HepG2 (cell line): ENCODE measurements at regions not wholly inside any gene's neighbourhood (a gene's known extent, or its start where the extent isn't known, plus 50 kb on each side); places are given as distances from the start of the nearest gene placed in this dataset.
"Not testable (repeated sequence)": the region's sequence is repeated elsewhere in the genome, so short reads cannot be mapped to it uniquely, and the experiment has no call there.

ENCODE experiments used
- ATAC-seq: fragments of 200-7000 bp; cut with Tn5 transposase; 3 replicates; pipeline ENCODE4 v1.9.1; 2020; ENCODE audit warnings: mild to moderate bottlenecking, moderate library complexity
- BruUV-seq: library from RNA; stranded (reverse); fragments of 400-500 nt; replicated peaks from 2 replicates; lab custom pipeline; 2021; lab: Mats Ljungman, UMichigan
- CTCF ChIA-PET: fragments of 300-600 bp; formaldehyde crosslinking; extraction: SDS; loops from one replicate; lab custom pipeline; 2021; ENCODE audit warnings: low total read pairs, inconsistent platforms, low intra/inter-chr PET ratio; lab: Yijun Ruan, JAX
- POLR2A ChIA-PET: fragments of 350-600 bp; sonication (Branson Sonifier 250); formaldehyde crosslinking; loops from one replicate; lab custom pipeline; 2020; ENCODE audit warnings: antibody characterized with exemption, inconsistent platforms; lab: Yijun Ruan, JAX
- DNase-seq: peaks from one replicate; pipeline ENCODE4 v3.0.0-alpha.2; 2015; ENCODE audit warnings: low spot score
- FAIRE-seq: peaks from 3 replicates; lab custom pipeline; 2011; peaks lifted over from hg19 to GRCh38; lab: Jason Lieb, UNC
- H2AFZ ChIP-seq: one replicate; pipeline ENCODE4 v1.6.1; 2011; ENCODE audit warnings: low read length, inconsistent platforms
- H3K27ac ChIP-seq: fragments of 300-600 bp; 3 replicates; pipeline ENCODE4 v1.8.0; 2011; ENCODE audit warnings: mixed run types, mild to moderate bottlenecking, mixed read lengths, low read length, inconsistent platforms; ENCODE audit not compliant: insufficient read depth; ENCODE audit errors: extremely low read length
- H3K27me3 ChIP-seq, 2 experiments: fragments of 200-600 bp in 1 of 2; 2 replicates in 1 of 2; 3 replicates in 1 of 2; pipeline versions ENCODE4 v1.6.0 to v1.8.0; 2011; ENCODE audit warnings: low read length in 2 of 2, mild to moderate bottlenecking in 2 of 2, moderate library complexity in 2 of 2, inconsistent platforms in 1 of 2; ENCODE audit not compliant: insufficient read depth in 2 of 2, control insufficient read depth in 1 of 2
- H3K36me3 ChIP-seq, 2 experiments: fragments of 200-600 bp in 1 of 2; replicated peaks in 1 of 2; 2 replicates in 1 of 2; 3 replicates in 1 of 2; pipeline versions ENCODE4 v1.5.1 to v1.8.0; 2011; ENCODE audit warnings: low read length in 2 of 2, inconsistent platforms in 1 of 2; ENCODE audit not compliant: insufficient read depth in 2 of 2, control insufficient read depth in 1 of 2
- H3K4me1 ChIP-seq: 2 replicates; pipeline ENCODE4 v1.5.1; 2012; ENCODE audit warnings: low read length, inconsistent platforms; ENCODE audit not compliant: insufficient read depth
- H3K4me2 ChIP-seq: 2 replicates; pipeline ENCODE4 v1.6.0; 2011; ENCODE audit warnings: low read depth, low read length, inconsistent platforms
- H3K4me3 ChIP-seq, 3 experiments: fragments of 200-600 bp in 1 of 3; sonication (generic), shearing (Covaris generic) in 1 of 3; replicated peaks in 1 of 3; 2 replicates each; pipeline ENCODE4 v1.5.1; 2011 to 2016; ENCODE audit warnings: low read length in 3 of 3, inconsistent platforms in 2 of 3, low read depth in 2 of 3, mild to moderate bottlenecking in 2 of 3, control low read depth in 1 of 3, mixed read lengths in 1 of 3; ENCODE audit not compliant: insufficient read depth in 1 of 3
- H3K79me2 ChIP-seq: one replicate; pipeline ENCODE4 v1.6.1; 2011; ENCODE audit warnings: low read length, inconsistent platforms; ENCODE audit not compliant: insufficient read depth
- H3K9ac ChIP-seq: 2 replicates; pipeline ENCODE4 v1.6.0; 2011; ENCODE audit warnings: mild to moderate bottlenecking, low read depth, low read length, inconsistent platforms; ENCODE audit not compliant: insufficient read depth
- H3K9me3 ChIP-seq: 2 replicates; pipeline ENCODE4 v1.5.1; 2012; ENCODE audit warnings: mild to moderate bottlenecking, low read length
- H4K20me1 ChIP-seq: 2 replicates; pipeline ENCODE4 v1.6.0; 2011; ENCODE audit warnings: inconsistent platforms, mild to moderate bottlenecking, low read length, moderate library complexity; ENCODE audit not compliant: insufficient read depth
- WGBS: methylation state at CpG from one replicate; pipeline ENCODE4 v1.1.6; 2017; ENCODE audit warnings: low lambda C conversion rate; 5-methylcytosine and 5-hydroxymethylcytosine counted together
- in situ Hi-C: cut with HindIII; loops from 2 replicates; pipeline ENCODE4 v1.10.0; 2017; ENCODE audit warnings: low pct_unique_long_range_greater_than_20kb; ENCODE audit not compliant: extremely low pct_ligation_motif_present
- intact Hi-C: fragments of 100-400 bp; cut with micrococcal nuclease; formaldehyde crosslinking; loops from one replicate; pipeline ENCODE4 v1.10.0; 2022; ENCODE audit not compliant: unreplicated experiment

DNA sequence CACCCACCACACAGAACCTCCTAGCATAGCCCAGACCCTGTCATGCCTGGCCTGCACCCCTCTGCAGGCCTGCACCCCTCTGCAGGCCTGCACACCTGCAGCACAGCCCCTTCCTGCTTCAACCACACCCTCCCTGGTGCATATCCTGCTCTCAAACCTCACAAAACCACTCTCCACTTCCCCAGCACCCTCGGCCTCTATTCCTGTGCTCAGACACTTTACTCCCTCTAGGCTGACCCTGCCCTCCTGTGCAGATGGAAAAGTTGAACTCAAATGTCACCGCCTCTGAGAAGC is 292.0 kb downstream of the GOLGA6L6 start:
- POLR2A ChIA-PET, H3K9me3 ChIP-seq, intact Hi-C loops, H3K27me3 ChIP-seq, H2AFZ ChIP-seq, H3K4me2 ChIP-seq, H3K36me3 ChIP-seq, H3K9ac ChIP-seq, H3K27ac ChIP-seq, BruUV-seq, CTCF ChIA-PET, ATAC-seq, DNase-seq, H4K20me1 ChIP-seq, H3K79me2 ChIP-seq, in situ Hi-C loops, FAIRE-seq, H3K4me1 ChIP-seq, H3K4me3 ChIP-seq: not testable (repeated sequence)
- 50% methylated on average over 2 of the region's 2 CpGs for WGBS

DNA sequence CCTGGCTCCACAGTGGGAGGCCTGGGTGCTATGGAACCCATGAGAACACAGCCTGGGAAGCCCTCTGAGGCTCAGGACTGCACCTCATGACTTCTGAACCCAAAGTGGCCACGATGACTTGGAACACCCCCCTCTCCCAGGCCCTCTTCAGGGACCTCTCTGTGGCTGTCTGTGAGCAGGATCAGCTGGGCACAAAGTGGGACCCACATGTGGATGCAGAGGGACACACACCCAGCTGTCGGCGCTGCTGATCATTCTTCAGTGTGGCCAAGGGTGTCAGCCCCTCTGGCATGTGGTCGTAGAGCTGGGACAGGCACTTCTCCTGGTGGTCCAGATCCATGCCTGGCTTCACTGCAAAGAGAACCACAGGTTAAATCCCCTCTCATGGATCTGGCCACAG is 293.2 kb downstream of the GOLGA6L6 start:
- ATAC-seq, H3K27me3 ChIP-seq, POLR2A ChIA-PET, H3K9ac ChIP-seq, H3K4me3 ChIP-seq, H3K36me3 ChIP-seq, H3K27ac ChIP-seq, H3K79me2 ChIP-seq, DNase-seq, in situ Hi-C loops, CTCF ChIA-PET, H3K9me3 ChIP-seq, H3K4me2 ChIP-seq, FAIRE-seq, H2AFZ ChIP-seq, H4K20me1 ChIP-seq, intact Hi-C loops, H3K4me1 ChIP-seq, BruUV-seq: not testable (repeated sequence)
- no CpG with 5 or more reads among the region's 4 CpGs for WGBS

DNA sequence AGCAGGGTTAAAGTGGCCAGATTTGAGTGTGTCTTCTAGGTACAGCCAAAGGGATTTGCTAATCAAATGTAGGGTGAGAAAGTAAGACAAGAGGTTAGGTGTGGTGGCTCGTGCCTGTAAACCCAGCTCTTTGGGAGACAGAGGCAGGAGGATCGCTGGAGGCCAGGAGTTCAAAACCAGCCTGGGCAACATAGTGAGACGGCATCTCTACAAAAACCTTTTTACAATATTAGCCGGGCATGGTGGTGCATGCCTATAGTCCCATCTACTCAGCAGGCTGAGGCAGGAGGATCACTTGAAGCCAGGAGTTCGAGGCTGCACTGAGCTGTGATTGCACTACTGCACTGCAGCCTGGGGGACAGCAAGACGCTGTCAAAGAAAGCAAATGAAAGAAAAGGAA is 294.5 kb downstream of the GOLGA6L6 start:
- CTCF ChIA-PET, H3K4me3 ChIP-seq, H4K20me1 ChIP-seq, ATAC-seq, H3K9ac ChIP-seq, H3K27me3 ChIP-seq, BruUV-seq, H3K79me2 ChIP-seq, DNase-seq, FAIRE-seq, H3K4me2 ChIP-seq, intact Hi-C loops, H3K4me1 ChIP-seq, H3K36me3 ChIP-seq, in situ Hi-C loops, H3K9me3 ChIP-seq, H2AFZ ChIP-seq, POLR2A ChIA-PET, H3K27ac ChIP-seq: not testable (repeated sequence)
- 8% methylated on average over 6 of the region's 6 CpGs for WGBS

DNA sequence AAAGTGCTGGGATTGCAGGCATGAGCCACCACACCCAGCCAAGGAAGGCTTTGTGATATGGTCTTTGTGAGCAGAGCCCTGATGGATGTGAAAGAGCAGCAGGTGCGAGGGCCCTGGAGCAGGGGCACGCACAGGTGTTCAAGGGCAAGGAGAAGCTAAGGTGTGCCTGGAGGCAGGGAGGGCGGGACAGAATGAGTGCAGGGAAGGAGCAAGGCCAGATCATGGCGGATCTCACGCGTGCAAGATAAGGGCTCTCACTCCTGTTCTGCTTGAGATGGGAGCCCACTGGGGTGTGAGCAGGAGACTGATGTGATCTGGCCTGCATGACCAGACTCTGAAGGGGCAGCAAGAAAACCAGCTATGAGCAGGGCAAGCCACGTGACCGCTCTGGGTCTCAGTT is 295.0 kb downstream of the GOLGA6L6 start:
- H3K4me3 ChIP-seq, H4K20me1 ChIP-seq, H3K36me3 ChIP-seq, in situ Hi-C loops, POLR2A ChIA-PET, DNase-seq, BruUV-seq, H3K9ac ChIP-seq, H3K9me3 ChIP-seq, H3K4me2 ChIP-seq, ATAC-seq, CTCF ChIA-PET, H3K4me1 ChIP-seq, intact Hi-C loops, H3K27ac ChIP-seq, H3K27me3 ChIP-seq, FAIRE-seq, H3K79me2 ChIP-seq, H2AFZ ChIP-seq: not testable (repeated sequence)
- WGBS = 38% methylated on average over 8 of the region's 8 CpGs
